H9 (cell line): ENCODE measurements at regions not wholly inside any gene's neighbourhood (a gene's known extent, or its start where the extent isn't known, plus 50 kb on each side); places are given as distances from the start of the nearest gene placed in this dataset.

ENCODE experiments used
- DNase-seq: peaks from one replicate; pipeline ENCODE4 v3.0.0-alpha.2; 2017
- H2AFZ ChIP-seq: one replicate; pipeline ENCODE4 v1.6.1; 2013; ENCODE audit warnings: mild to moderate bottlenecking, low read length, control low read depth, moderate library complexity
- H2AK5ac ChIP-seq: 2 replicates; pipeline ENCODE4 v1.6.1; 2013; ENCODE audit warnings: low read length, control low read depth, mixed read lengths; ENCODE audit not compliant: insufficient read length
- H2BK120ac ChIP-seq: one replicate; pipeline ENCODE4 v1.6.1; 2013; ENCODE audit warnings: low read depth, mild to moderate bottlenecking, low read length, control low read depth, inconsistent platforms; ENCODE audit not compliant: poor library complexity, severe bottlenecking
- H2BK12ac ChIP-seq: 2 replicates; pipeline ENCODE4 v1.6.1; 2013; ENCODE audit warnings: low read length, control low read depth, mixed read lengths, low read depth; ENCODE audit not compliant: insufficient read length
- H2BK15ac ChIP-seq: 2 replicates; pipeline ENCODE4 v1.6.1; 2013; ENCODE audit warnings: low read depth, low read length, control low read depth
- H2BK20ac ChIP-seq: one replicate; pipeline ENCODE4 v1.6.1; 2013; ENCODE audit warnings: low read depth, mild to moderate bottlenecking, low read length, control low read depth, inconsistent platforms; ENCODE audit not compliant: poor library complexity, severe bottlenecking
- H2BK5ac ChIP-seq: 2 replicates; pipeline ENCODE4 v1.6.1; 2013; ENCODE audit warnings: low read length, control low read depth, mixed read lengths; ENCODE audit not compliant: insufficient read length
- H3K14ac ChIP-seq: 2 replicates; pipeline ENCODE4 v1.6.1; 2013; ENCODE audit warnings: low read length, control low read depth; ENCODE audit not compliant: insufficient read depth
- H3K18ac ChIP-seq: 2 replicates; pipeline ENCODE4 v1.6.1; 2013; ENCODE audit warnings: low read depth, mild to moderate bottlenecking, mixed read lengths, low read length, control low read depth; ENCODE audit not compliant: insufficient read length
- H3K23ac ChIP-seq: 2 replicates; pipeline ENCODE4 v1.6.1; 2013; ENCODE audit warnings: low read length, control low read depth, mixed read lengths, low read depth; ENCODE audit not compliant: insufficient read length
- H3K23me2 ChIP-seq: 2 replicates; pipeline ENCODE4 v1.6.1; 2013; ENCODE audit warnings: low read depth, mild to moderate bottlenecking, mixed read lengths, low read length, control low read depth; ENCODE audit not compliant: insufficient read length, poor library complexity, severe bottlenecking
- H3K27ac ChIP-seq: 2 replicates; pipeline ENCODE4 v1.5.1; 2013; ENCODE audit warnings: low read length, control low read depth, mixed read lengths, low read depth; ENCODE audit not compliant: insufficient read length
- H3K27me3 ChIP-seq: 2 replicates; pipeline ENCODE4 v1.6.1; 2013; ENCODE audit warnings: low read length, control low read depth, inconsistent platforms; ENCODE audit not compliant: insufficient read depth
- H3K4ac ChIP-seq: 2 replicates; pipeline ENCODE4 v1.6.1; 2013; ENCODE audit warnings: low read depth, mild to moderate bottlenecking, control low read depth, inconsistent platforms, low read length, moderate library complexity
- H3K4me1 ChIP-seq: 2 replicates; pipeline ENCODE4 v1.6.1; 2013; ENCODE audit warnings: low read length, control low read depth, inconsistent platforms; ENCODE audit not compliant: insufficient read depth
- H3K4me2 ChIP-seq: 2 replicates; pipeline ENCODE4 v1.6.1; 2013; ENCODE audit warnings: low read length, control low read depth, mixed read lengths; ENCODE audit not compliant: insufficient read length, insufficient read depth
- H3K56ac ChIP-seq: 2 replicates; pipeline ENCODE4 v1.6.1; 2013; ENCODE audit warnings: low read depth, mild to moderate bottlenecking, mixed read lengths, low read length, control low read depth; ENCODE audit not compliant: insufficient read length
- H3K79me1 ChIP-seq: 2 replicates; pipeline ENCODE4 v1.6.1; 2013; ENCODE audit warnings: low read depth, mild to moderate bottlenecking, moderate library complexity, low read length, control low read depth, inconsistent platforms; ENCODE audit not compliant: insufficient read depth, poor library complexity, severe bottlenecking
- H3K79me2 ChIP-seq: 2 replicates; pipeline ENCODE4 v1.6.1; 2013; ENCODE audit warnings: low read length, control low read depth, inconsistent platforms; ENCODE audit not compliant: insufficient read depth
- H3K9ac ChIP-seq: 2 replicates; pipeline ENCODE4 v1.6.1; 2013; ENCODE audit warnings: low read length, control low read depth, mixed read lengths; ENCODE audit not compliant: insufficient read length; ENCODE audit errors: extremely low read depth
- H3K9me3 ChIP-seq: one replicate; pipeline ENCODE4 v1.6.1; 2013; ENCODE audit warnings: low read depth, low read length, inconsistent platforms; ENCODE audit not compliant: control insufficient read depth
- H3T11ph ChIP-seq: one replicate; pipeline ENCODE4 v1.6.1; 2013; ENCODE audit warnings: mild to moderate bottlenecking, low read length, control low read depth, inconsistent platforms
- H4K20me1 ChIP-seq: one replicate; pipeline ENCODE4 v1.6.1; 2013; ENCODE audit not compliant: control insufficient read depth, insufficient read length, insufficient read depth
- H4K5ac ChIP-seq: 2 replicates; pipeline ENCODE4 v1.6.1; 2013; ENCODE audit warnings: low read depth, mild to moderate bottlenecking, mixed read lengths, low read length, control low read depth; ENCODE audit not compliant: insufficient read length
- H4K8ac ChIP-seq: replicated peaks from 2 replicates; pipeline ENCODE4 v1.6.1; 2013; ENCODE audit warnings: low read length, control low read depth, mixed read lengths, low read depth; ENCODE audit not compliant: insufficient read length
- H4K91ac ChIP-seq: 2 replicates; pipeline ENCODE4 v1.6.1; 2013; ENCODE audit warnings: low read depth, mild to moderate bottlenecking, moderate library complexity, mixed read lengths, low read length, control low read depth; ENCODE audit not compliant: insufficient read length
- H3K27ac Mint-ChIP-seq, 3 experiments: 2 replicates in 2 of 3; 3 replicates in 1 of 3; pipeline ENCODE4 v1.8.0; 2020 to 2021; ENCODE audit warnings: mixed read lengths in 3 of 3, mild to moderate bottlenecking in 1 of 3, moderate library complexity in 1 of 3
- H3K27me3 Mint-ChIP-seq: 2 replicates; pipeline ENCODE4 v1.8.0; 2021; ENCODE audit warnings: low read depth, mild to moderate bottlenecking, moderate library complexity, mixed read lengths
- H3K36me3 Mint-ChIP-seq, 3 experiments: 2 replicates in 2 of 3; 3 replicates in 1 of 3; pipeline ENCODE4 v1.8.0; 2020 to 2021; ENCODE audit warnings: low read depth in 3 of 3, mixed read lengths in 3 of 3; ENCODE audit not compliant: insufficient read depth in 1 of 3
- H3K4me1 Mint-ChIP-seq, 2 experiments: 2 replicates each; pipeline ENCODE4 v1.8.0; 2020; ENCODE audit warnings: mixed read lengths in 2 of 2
- H3K4me3 Mint-ChIP-seq, 2 experiments: 2 replicates in 1 of 2; 3 replicates in 1 of 2; pipeline ENCODE4 v1.8.0; 2020 to 2021; ENCODE audit warnings: mild to moderate bottlenecking in 2 of 2, mixed read lengths in 2 of 2, moderate library complexity in 1 of 2
- H3K9me3 Mint-ChIP-seq, 2 experiments: 2 replicates in 1 of 2; 3 replicates in 1 of 2; pipeline ENCODE4 v1.8.0; 2020; ENCODE audit warnings: mild to moderate bottlenecking in 2 of 2, mixed read lengths in 2 of 2, moderate library complexity in 1 of 2
- CTCF ChIP-seq: fragments of 200-600 bp; sonication (generic); conservative IDR thresholded peaks from 3 replicates; pipeline ENCODE4 v1.8.0; 2021; ENCODE audit warnings: antibody characterized with exemption, mild to moderate bottlenecking

GRCh38 chr1:87644033-87644578 is 315.4 kb downstream of the LMO4 start:
- no peaks in the 10 kb centered on the region for H3K9me3 ChIP-seq
- no peak overlapping the region for H2BK20ac ChIP-seq
- no peak overlapping the region for H4K91ac ChIP-seq
- peaks cover 44 to 47% of the 10 kb centered on the region in 2 experiments for H3K4me1 Mint-ChIP-seq
- no peak overlapping the region for H4K8ac ChIP-seq
- H4K5ac ChIP-seq = no peak overlapping the region
- no peak overlapping the region for H3K4me3 Mint-ChIP-seq
- H2AFZ ChIP-seq = peak overlapping the region; percentile 64
- no peak overlapping the region for H3K56ac ChIP-seq
- H3K27ac ChIP-seq = no peak overlapping the region
- H3K79me1 ChIP-seq = no peaks in the 10 kb centered on the region
- H3K9me3 Mint-ChIP-seq = peaks cover 2 to 3% of the 10 kb centered on the region in 2 experiments; a peak in 4 of 5 replicates
- no peaks in the 10 kb centered on the region for H3K27me3 Mint-ChIP-seq
- no peak overlapping the region for H3T11ph ChIP-seq
- no peak overlapping the region for H3K18ac ChIP-seq
- no peak overlapping the region for H2BK5ac ChIP-seq
- no peak overlapping the region for H3K4me2 ChIP-seq
- H3K4me1 ChIP-seq = peaks cover 2% of the 10 kb centered on the region; the same call in 1 of the 2 replicates
- no peak overlapping the region for H3K9ac ChIP-seq
- H3K23ac ChIP-seq = no peak overlapping the region
- H2AK5ac ChIP-seq = no peak overlapping the region
- H3K36me3 Mint-ChIP-seq = peaks cover 0 to 3% (median 3%) of the 10 kb centered on the region in 3 experiments; a peak in 3 of 7 replicates
- H3K14ac ChIP-seq = no peak overlapping the region
- no peaks in the 10 kb centered on the region for H3K79me2 ChIP-seq
- no peaks in the 10 kb centered on the region for H4K20me1 ChIP-seq
- H2BK15ac ChIP-seq = no peak overlapping the region
- DNase-seq = no peak
- no peak overlapping the region for H3K4ac ChIP-seq
- H2BK120ac ChIP-seq = no peak overlapping the region
- peak overlapping the region in 2 of 3 experiments; percentile 95 to 96; a peak in 3 of 7 replicates for H3K27ac Mint-ChIP-seq
- H3K27me3 ChIP-seq = no peaks in the 10 kb centered on the region
- no peak for TF ChIP-seq CTCF
- H3K23me2 ChIP-seq = no peaks in the 10 kb centered on the region
- H2BK12ac ChIP-seq = no peak overlapping the region
